ENCODE measurements at regions not wholly inside any gene's neighbourhood (a gene's known extent, or its start where the extent isn't known, plus 50 kb on each side); places are given as distances from the start of the nearest gene placed in this dataset.

DNA sequence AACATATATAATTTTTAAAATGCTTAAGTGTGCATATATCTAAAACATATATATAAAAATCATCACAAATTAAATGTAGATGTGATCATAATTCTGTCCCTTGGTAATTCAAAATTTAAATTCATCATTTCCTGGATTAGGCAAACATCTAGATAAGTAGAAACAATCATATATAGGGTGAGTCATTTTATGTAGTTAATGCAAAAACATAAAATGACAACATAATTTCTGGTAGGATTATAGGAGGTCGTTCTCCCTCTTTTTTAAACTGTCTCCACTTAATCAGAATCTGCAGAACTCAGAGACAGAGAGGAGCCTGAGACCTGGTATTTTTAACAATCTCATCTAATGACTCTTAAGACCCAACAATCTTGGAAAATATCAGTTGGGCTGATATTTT, 333.4 kb downstream of the KCTD12 start:
- TF ChIP-seq, protein P1, sequence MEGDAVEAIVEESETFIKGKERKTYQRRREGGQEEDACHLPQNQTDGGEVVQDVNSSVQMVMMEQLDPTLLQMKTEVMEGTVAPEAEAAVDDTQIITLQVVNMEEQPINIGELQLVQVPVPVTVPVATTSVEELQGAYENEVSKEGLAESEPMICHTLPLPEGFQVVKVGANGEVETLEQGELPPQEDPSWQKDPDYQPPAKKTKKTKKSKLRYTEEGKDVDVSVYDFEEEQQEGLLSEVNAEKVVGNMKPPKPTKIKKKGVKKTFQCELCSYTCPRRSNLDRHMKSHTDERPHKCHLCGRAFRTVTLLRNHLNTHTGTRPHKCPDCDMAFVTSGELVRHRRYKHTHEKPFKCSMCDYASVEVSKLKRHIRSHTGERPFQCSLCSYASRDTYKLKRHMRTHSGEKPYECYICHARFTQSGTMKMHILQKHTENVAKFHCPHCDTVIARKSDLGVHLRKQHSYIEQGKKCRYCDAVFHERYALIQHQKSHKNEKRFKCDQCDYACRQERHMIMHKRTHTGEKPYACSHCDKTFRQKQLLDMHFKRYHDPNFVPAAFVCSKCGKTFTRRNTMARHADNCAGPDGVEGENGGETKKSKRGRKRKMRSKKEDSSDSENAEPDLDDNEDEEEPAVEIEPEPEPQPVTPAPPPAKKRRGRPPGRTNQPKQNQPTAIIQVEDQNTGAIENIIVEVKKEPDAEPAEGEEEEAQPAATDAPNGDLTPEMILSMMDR (conservative IDR thresholded peaks at IDR 0.05): no peak
- H3K27ac ChIP-seq: no peak overlapping the region

DNA sequence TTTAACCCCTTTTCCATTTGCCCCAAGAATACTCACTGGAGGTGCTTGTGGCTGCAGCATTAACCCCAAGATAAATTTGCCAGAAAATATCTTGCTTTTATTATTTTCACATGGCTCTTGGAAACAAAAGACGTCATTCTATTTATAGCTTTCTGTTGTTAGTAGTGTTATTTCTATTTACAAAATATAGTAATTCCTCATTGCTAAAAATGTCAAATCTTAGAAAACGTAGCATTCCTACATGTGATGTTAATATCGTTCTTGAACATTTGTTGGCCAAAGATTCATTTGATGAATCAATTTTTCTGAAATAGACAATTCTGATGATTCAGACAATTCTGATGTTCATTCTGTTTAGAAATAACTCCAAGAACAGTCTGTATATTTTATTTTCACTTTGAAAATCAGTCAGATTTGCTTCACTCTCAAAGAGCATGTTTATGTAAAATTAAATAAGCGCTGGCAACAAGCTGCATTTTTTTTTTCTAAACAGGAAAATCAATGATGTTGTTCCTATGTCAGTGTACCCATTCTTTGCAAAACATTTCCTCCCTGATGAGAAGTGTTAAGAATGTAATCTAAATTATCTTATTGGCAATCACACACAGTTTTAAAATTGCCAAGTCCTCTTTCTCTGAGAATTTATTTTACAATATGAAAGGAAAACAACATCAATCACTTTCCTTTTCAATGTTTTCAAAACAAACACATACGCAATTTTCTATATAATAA, 334.0 kb downstream of the KCTD12 start:
- H3K27ac ChIP-seq: no peak overlapping the region
- TF ChIP-seq, protein P1 (conservative IDR thresholded peaks at IDR 0.05): no peak

DNA sequence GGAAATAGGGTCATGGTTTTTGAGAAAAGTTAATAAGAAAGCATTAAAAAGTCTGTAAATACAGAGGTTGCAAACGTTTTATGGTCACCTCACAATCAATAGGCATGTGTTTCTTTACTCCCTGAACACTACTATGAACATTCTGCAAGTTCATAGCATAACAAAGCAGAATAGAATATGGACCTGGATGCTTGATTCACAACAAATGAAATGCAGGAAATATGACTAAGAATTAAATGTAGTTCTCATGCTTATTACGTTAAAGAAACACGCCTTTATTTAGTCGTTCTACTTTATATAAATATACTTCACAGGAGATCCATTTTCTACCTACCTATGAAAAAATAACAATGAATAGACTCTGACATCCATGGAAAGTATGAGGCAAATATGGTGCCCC, 344.0 kb downstream of the KCTD12 start:
- no peak overlapping the region for H3K27ac ChIP-seq
- TF ChIP-seq, protein P1 (conservative IDR thresholded peaks at IDR 0.05): no peak

- no peak overlapping the region for H3K27ac ChIP-seq
- TF ChIP-seq, protein P1 (conservative IDR thresholded peaks at IDR 0.05): no peak
These were observed 348.2 kb downstream of the KCTD12 start for GRCh38 chr13:76538004-76538403.

GRCh38 chr13:76533251-76533650, 353.0 kb downstream of the KCTD12 start:
- TF ChIP-seq, protein P1 (conservative IDR thresholded peaks at IDR 0.05): no peak
- no peak overlapping the region for H3K27ac ChIP-seq

- TF ChIP-seq, protein P1 (conservative IDR thresholded peaks at IDR 0.05): no peak
- H3K27ac ChIP-seq: no peak overlapping the region
These were observed 359.2 kb downstream of the KCTD12 start for GRCh38 chr13:76527041-76527440.

DNA sequence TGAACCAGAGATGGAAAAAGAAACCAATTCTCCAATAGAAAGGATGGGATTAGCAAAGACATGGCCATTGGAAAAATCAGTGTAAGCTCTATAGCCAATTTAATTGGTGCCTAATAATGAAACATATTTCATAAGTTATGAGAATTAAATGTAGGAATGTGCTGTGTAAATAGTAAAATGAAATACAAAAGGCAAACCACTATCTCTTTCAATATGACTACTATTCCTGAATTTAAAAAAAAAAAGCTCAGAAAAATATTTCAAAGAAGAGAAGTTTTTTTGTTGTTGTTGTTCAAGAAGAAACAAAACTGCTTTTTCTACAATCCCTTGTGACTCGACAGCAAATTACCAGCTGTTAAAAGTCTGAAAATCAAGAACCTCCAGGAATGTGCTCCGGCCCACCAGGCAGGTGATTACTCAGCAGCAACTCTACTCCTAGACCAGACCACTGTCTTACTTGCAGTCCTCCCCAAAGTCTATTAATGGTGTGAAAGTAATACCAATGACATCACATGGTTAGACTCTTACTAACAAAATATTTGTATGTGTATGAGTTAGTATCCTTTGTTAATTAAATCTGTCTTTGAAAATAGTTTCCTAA, 362.4 kb downstream of the KCTD12 start:
- TF ChIP-seq, protein P1 (conservative IDR thresholded peaks at IDR 0.05): no peak
- H3K27ac ChIP-seq: no peak overlapping the region

Measured in VCaP (cell line).